RWPE1 (cell line): ENCODE measurements at regions not wholly inside any gene's neighbourhood (a gene's known extent, or its start where the extent isn't known, plus 50 kb on each side); places are given as distances from the start of the nearest gene placed in this dataset.

Experiments
- CTCF ChIA-PET: fragments of 350-600 bp; sonication (Branson Sonifier 250); formaldehyde crosslinking; extraction: SDS; loops from one replicate; lab custom pipeline; 2021; lab: Yijun Ruan, JAX
- POLR2A ChIA-PET: fragments of 400-600 bp; formaldehyde crosslinking; extraction: SDS; loops from one replicate; lab custom pipeline; 2020; ENCODE audit warnings: antibody characterized with exemption; ENCODE audit not compliant: low non-redundant PET; lab: Yijun Ruan, JAX
- DNase-seq: peaks from one replicate; pipeline ENCODE4 v3.0.0; 2012; ENCODE audit warnings: low spot score
- H3K27ac ChIP-seq: fragments of 450-650 bp; 2 replicates; pipeline ENCODE4 v1.5.1; 2017
- CTCF ChIP-seq: fragments of 450-650 bp; conservative IDR thresholded peaks from 2 replicates; pipeline ENCODE4 v1.5.1; 2017; ENCODE audit warnings: low read depth, mild to moderate bottlenecking

- TF ChIP-seq CTCF, result no peak
- no peak overlapping the region for H3K27ac ChIP-seq
- POLR2A ChIA-PET, result no interaction called here
- no peak for DNase-seq
- CTCF ChIA-PET, result no interaction called here
These were observed 1127.4 kb downstream of the LRFN5 start for GRCh38 chr14:42734041-42734440.

- no peak overlapping the region for H3K27ac ChIP-seq
- ChIA-PET POLR2A (no interaction called here), CTCF (no interaction called here)
- TF ChIP-seq CTCF, result no peak
- no peak for DNase-seq
These were observed 1125.3 kb downstream of the LRFN5 start for GRCh38 chr14:42732005-42732404.

- no peak overlapping the region for H3K27ac ChIP-seq
- POLR2A ChIA-PET, result no interaction called here
- no peak for TF ChIP-seq CTCF
- DNase-seq, result no peak
- CTCF ChIA-PET, result interaction anchor here (0.6 kb wide), 1 partner anchor 13 kb away, joined by 5 read pairs; no protein-coding TSS in a partner anchor
These were observed 1124.8 kb downstream of the LRFN5 start for GRCh38 chr14:42731480-42731879.

GRCh38 chr14:42729681-42730080 is 1123.0 kb downstream of the LRFN5 start:
- H3K27ac ChIP-seq, result no peak overlapping the region
- DNase-seq, result no peak
- ChIA-PET CTCF (no interaction called here), POLR2A (no interaction called here)
- no peak for TF ChIP-seq CTCF

- no peak for TF ChIP-seq CTCF
- DNase-seq, result no peak
- POLR2A ChIA-PET, result no interaction called here
- CTCF ChIA-PET, result no interaction called here
- H3K27ac ChIP-seq, result no peak overlapping the region
These were observed 1112.7 kb downstream of the LRFN5 start for GRCh38 chr14:42719391-42719790.

- no peak for TF ChIP-seq CTCF
- no peak overlapping the region for H3K27ac ChIP-seq
- POLR2A ChIA-PET, result no interaction called here
- CTCF ChIA-PET, result no interaction called here
- peak; percentile 20 for DNase-seq
These were observed 1108.6 kb downstream of the LRFN5 start for GRCh38 chr14:42715316-42715715.

GRCh38 chr14:42710071-42710470 is 1103.4 kb downstream of the LRFN5 start:
- ChIA-PET POLR2A (no interaction called here), CTCF (interaction anchor here (0.6 kb wide), 1 partner anchor 280 kb away, joined by 5 read pairs; no protein-coding TSS in a partner anchor)
- DNase-seq, result no peak
- no peak overlapping the region for H3K27ac ChIP-seq
- no peak for TF ChIP-seq CTCF
